HFF-Myc (cell line): ENCODE measurements at regions not wholly inside any gene's neighbourhood (a gene's known extent, or its start where the extent isn't known, plus 50 kb on each side); places are given as distances from the start of the nearest gene placed in this dataset.

Source experiments
- DNase-seq: peaks from one replicate; pipeline ENCODE4 v3.0.0-alpha.2; 2011; ENCODE audit warnings: low read depth; ENCODE audit errors: extremely low read depth
- H3K4me3 ChIP-seq: replicated peaks from 2 replicates; pipeline ENCODE4 v1.5.1; 2011; ENCODE audit warnings: low read depth, mild to moderate bottlenecking, control low read depth, low read length
- CTCF ChIP-seq: IDR thresholded peaks from 2 replicates; pipeline ENCODE4 v1.5.1; 2012; ENCODE audit warnings: mild to moderate bottlenecking, low read depth, low read length, control low read depth; ENCODE audit errors: missing control alignments

GRCh38 chr6:169385237-169385880, 131.7 kb upstream of the THBS2 start:
- no peak overlapping the region for H3K4me3 ChIP-seq

GRCh38 chr6:169384291-169384690, 130.6 kb upstream of the THBS2 start:
- no peak for DNase-seq
- TF ChIP-seq CTCF: no peak

More at GRCh38 chr6:169385237-169385880, 131.7 kb upstream of the THBS2 start:
- no peak for TF ChIP-seq CTCF
- DNase-seq: no peak

GRCh38 chr6:169383265-169383664, 129.6 kb upstream of the THBS2 start:
- no peak for TF ChIP-seq CTCF
- H3K4me3 ChIP-seq: no peak overlapping the region
- DNase-seq: no peak

More at GRCh38 chr6:169384291-169384690, 130.6 kb upstream of the THBS2 start:
- H3K4me3 ChIP-seq: no peak overlapping the region

DNA sequence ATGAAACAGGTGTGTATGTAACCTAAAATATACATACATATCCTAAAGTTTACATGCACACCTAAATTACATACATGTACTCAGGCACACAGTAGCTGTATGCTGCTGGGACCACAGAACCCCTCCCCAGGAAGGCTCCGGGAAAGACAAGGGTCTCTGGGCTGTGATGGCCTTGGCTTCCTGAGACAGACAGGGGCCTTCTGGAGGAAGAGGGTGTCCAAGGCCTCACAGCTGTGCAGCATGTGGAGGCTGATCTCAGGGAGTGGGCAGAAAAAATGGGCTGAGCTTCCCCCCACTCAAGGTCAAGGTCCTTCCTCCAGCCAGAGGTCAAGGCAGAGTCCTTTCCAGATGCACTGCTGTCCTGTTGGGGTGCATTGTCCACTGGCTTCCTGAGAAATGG, 129.1 kb upstream of the THBS2 start:
- DNase-seq: no peak
- H3K4me3 ChIP-seq: no peak overlapping the region
- TF ChIP-seq CTCF: no peak

- DNase-seq: no peak
- no peak for TF ChIP-seq CTCF
- H3K4me3 ChIP-seq: no peak overlapping the region
These were observed 128.3 kb upstream of the THBS2 start for GRCh38 chr6:169381988-169382387.

DNA sequence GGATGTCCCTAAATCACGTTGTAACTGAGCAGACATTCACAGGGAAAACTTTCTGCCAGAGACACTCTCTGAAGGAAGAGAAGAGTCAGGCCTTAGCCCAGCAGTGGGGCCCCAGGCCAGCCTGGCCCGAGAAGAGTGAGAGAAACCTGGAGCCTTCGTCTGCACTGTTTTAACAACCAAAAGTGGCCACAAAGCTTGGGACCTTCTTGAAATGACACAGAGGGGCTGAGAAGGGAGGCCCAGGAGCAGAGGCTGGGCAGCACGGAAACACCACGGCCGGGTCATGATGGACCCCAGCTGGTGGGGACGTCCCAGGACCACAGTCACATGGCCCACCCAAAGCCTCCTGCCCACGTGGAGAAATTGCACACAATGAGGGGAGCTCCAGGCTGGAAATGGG, 126.8 kb upstream of the THBS2 start:
- DNase-seq: no peak
- no peak for TF ChIP-seq CTCF
- no peak overlapping the region for H3K4me3 ChIP-seq
